ENCODE measurements at regions not wholly inside any gene's neighbourhood (a gene's known extent, or its start where the extent isn't known, plus 50 kb on each side); places are given as distances from the start of the nearest gene placed in this dataset.

- Histone ChIP-seq H3F3A (ENCODE audit: insufficient read depth, low read length) (no peaks in the 10 kb centered on the region), H3K79me2 (ENCODE audit: insufficient read depth, low read length) (no peaks in the 10 kb centered on the region), H3K4me3 (ENCODE audit: low read depth, low read length, poor library complexity, severe bottlenecking) (no peak overlapping the region), H3K27me3 (ENCODE audit: insufficient read depth, low read length) (peaks cover 2% of the 10 kb centered on the region; the same call in 1 of the 2 replicates), H3K9me2 (ENCODE audit: low read depth, low read length) (no peaks in the 10 kb centered on the region), H3K27ac (ENCODE audit: low read depth, low read length, poor library complexity, severe bottlenecking) (no peak overlapping the region), H3K4me1 (ENCODE audit: insufficient read depth, low read length, severe bottlenecking) (no peaks in the 10 kb centered on the region), H4K20me1 (ENCODE audit: insufficient read depth, low read length) (no peaks in the 10 kb centered on the region), H2AFZ (ENCODE audit: low read length) (no peak overlapping the region), H3K9me3 (ENCODE audit: low read length) (0 out of 2 replicates have a peak, but pooled peaks cover under 1% of the 10 kb centered on the region), H3K9ac (ENCODE audit: low read length) (no peak overlapping the region), H3K4me2 (ENCODE audit: low read length) (no peak overlapping the region), H3K36me3 (ENCODE audit: insufficient read depth, low read length) (no peaks in the 10 kb centered on the region; the same call in 1 of the 2 replicates)
- TF ChIP-seq, protein P1, sequence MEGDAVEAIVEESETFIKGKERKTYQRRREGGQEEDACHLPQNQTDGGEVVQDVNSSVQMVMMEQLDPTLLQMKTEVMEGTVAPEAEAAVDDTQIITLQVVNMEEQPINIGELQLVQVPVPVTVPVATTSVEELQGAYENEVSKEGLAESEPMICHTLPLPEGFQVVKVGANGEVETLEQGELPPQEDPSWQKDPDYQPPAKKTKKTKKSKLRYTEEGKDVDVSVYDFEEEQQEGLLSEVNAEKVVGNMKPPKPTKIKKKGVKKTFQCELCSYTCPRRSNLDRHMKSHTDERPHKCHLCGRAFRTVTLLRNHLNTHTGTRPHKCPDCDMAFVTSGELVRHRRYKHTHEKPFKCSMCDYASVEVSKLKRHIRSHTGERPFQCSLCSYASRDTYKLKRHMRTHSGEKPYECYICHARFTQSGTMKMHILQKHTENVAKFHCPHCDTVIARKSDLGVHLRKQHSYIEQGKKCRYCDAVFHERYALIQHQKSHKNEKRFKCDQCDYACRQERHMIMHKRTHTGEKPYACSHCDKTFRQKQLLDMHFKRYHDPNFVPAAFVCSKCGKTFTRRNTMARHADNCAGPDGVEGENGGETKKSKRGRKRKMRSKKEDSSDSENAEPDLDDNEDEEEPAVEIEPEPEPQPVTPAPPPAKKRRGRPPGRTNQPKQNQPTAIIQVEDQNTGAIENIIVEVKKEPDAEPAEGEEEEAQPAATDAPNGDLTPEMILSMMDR (IDR thresholded peaks at IDR 0.05; ENCODE audit: low read length), result no peak
- no peak for TF ChIP-seq EZH2 (IDR thresholded peaks at IDR 0.05; ENCODE audit: borderline replicate concordance, low read length)
These were observed 114.9 kb upstream of the PLXNA4 start for GRCh38 chr7:132691201-132691600.

GRCh38 chr7:132690174-132690573, 113.9 kb upstream of the PLXNA4 start:
- H3K36me3 ChIP-seq (ENCODE audit: insufficient read depth, low read length), result no peaks in the 10 kb centered on the region; the same call in 1 of the 2 replicates
- H3K27me3 ChIP-seq (ENCODE audit: insufficient read depth, low read length), result peaks cover 12% of the 10 kb centered on the region; the same call in 1 of the 2 replicates
- no peak overlapping the region for H3K9ac ChIP-seq (ENCODE audit: low read length)
- no peak overlapping the region for H3K4me2 ChIP-seq (ENCODE audit: low read length)
- H3K4me1 ChIP-seq (ENCODE audit: insufficient read depth, low read length, severe bottlenecking), result no peaks in the 10 kb centered on the region
- no peaks in the 10 kb centered on the region for H3K9me2 ChIP-seq (ENCODE audit: low read depth, low read length)
- H4K20me1 ChIP-seq (ENCODE audit: insufficient read depth, low read length), result no peaks in the 10 kb centered on the region
- no peak overlapping the region for H2AFZ ChIP-seq (ENCODE audit: low read length)
- H3K9me3 ChIP-seq (ENCODE audit: low read length), result peaks cover 4% of the 10 kb centered on the region; the same call in 1 of the 2 replicates
- no peaks in the 10 kb centered on the region for H3F3A ChIP-seq (ENCODE audit: insufficient read depth, low read length)
- H3K27ac ChIP-seq (ENCODE audit: low read depth, low read length, poor library complexity, severe bottlenecking), result no peak overlapping the region
- TF ChIP-seq EZH2 (IDR thresholded peaks at IDR 0.05; ENCODE audit: borderline replicate concordance, low read length), result no peak
- TF ChIP-seq, protein P1 (IDR thresholded peaks at IDR 0.05; ENCODE audit: low read length), result no peak
- H3K4me3 ChIP-seq (ENCODE audit: low read depth, low read length, poor library complexity, severe bottlenecking), result no peak overlapping the region
- no peaks in the 10 kb centered on the region for H3K79me2 ChIP-seq (ENCODE audit: insufficient read depth, low read length)

DNA sequence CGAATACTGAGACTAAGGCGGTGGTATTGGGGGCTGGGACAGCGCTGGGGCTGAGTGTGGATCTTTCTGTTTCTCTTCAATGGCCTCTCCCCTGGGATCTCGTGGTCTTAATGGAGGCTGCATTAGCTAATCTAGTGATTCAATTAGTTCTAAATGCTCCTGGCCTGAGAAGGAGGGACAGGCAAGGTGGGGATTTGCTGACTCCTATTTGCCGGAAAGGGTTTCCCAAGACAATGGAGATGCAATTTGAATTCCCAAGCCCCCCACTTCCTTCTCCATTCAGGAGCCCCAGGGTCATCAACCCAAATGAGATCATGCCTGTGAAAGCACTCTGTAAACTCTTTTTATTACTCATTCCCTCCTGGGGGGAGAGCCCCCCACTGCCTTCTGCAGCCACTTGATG, 111.7 kb upstream of the PLXNA4 start:
- Histone ChIP-seq H3K27me3 (ENCODE audit: insufficient read depth, low read length) (peaks cover 16% of the 10 kb centered on the region; the same call in 1 of the 2 replicates), H3K4me3 (ENCODE audit: low read depth, low read length, poor library complexity, severe bottlenecking) (no peak overlapping the region), H3K79me2 (ENCODE audit: insufficient read depth, low read length) (no peaks in the 10 kb centered on the region), H3K9ac (ENCODE audit: low read length) (no peak overlapping the region), H3K9me2 (ENCODE audit: low read depth, low read length) (no peaks in the 10 kb centered on the region), H3K4me1 (ENCODE audit: insufficient read depth, low read length, severe bottlenecking) (no peaks in the 10 kb centered on the region), H4K20me1 (ENCODE audit: insufficient read depth, low read length) (no peaks in the 10 kb centered on the region), H3F3A (ENCODE audit: insufficient read depth, low read length) (no peaks in the 10 kb centered on the region), H3K9me3 (ENCODE audit: low read length) (peaks cover 4% of the 10 kb centered on the region; the same call in 1 of the 2 replicates), H3K4me2 (ENCODE audit: low read length) (no peak overlapping the region), H2AFZ (ENCODE audit: low read length) (no peak overlapping the region), H3K27ac (ENCODE audit: low read depth, low read length, poor library complexity, severe bottlenecking) (no peak overlapping the region), H3K36me3 (ENCODE audit: insufficient read depth, low read length) (no peaks in the 10 kb centered on the region; the same call in 1 of the 2 replicates)
- TF ChIP-seq EZH2 (IDR thresholded peaks at IDR 0.05; ENCODE audit: borderline replicate concordance, low read length), result no peak
- TF ChIP-seq, protein P1 (IDR thresholded peaks at IDR 0.05; ENCODE audit: low read length), result no peak

Data from OCI-LY1 (cell line).